Breast epithelium (tissue), 4 donors: ENCODE measurements at regions not wholly inside any gene's neighbourhood (a gene's known extent, or its start where the extent isn't known, plus 50 kb on each side); places are given as distances from the start of the nearest gene placed in this dataset.

Source experiments
- DNase-seq, 2 donors: peaks; one replicate each; pipeline ENCODE4 v3.0.0-alpha.2; 2019; ENCODE audit warnings: low spot score in 2 of 2
- H3K27ac ChIP-seq, 2 donors: fragments of 200-600 bp; sonication (generic) in 1 of 2; one replicate each; pipeline ENCODE4 v1.5.1; 2016 to 2019; ENCODE audit warnings: mild to moderate bottlenecking in 1 of 2
- H3K27me3 ChIP-seq, 2 donors: fragments of 200-600 bp; sonication (generic) in 1 of 2; one replicate each; pipeline versions ENCODE4 v1.5.1 to v1.6.0; 2017 to 2019; ENCODE audit warnings: control low read depth in 1 of 2, mild to moderate bottlenecking in 1 of 2
- H3K36me3 ChIP-seq: fragments of 200-600 bp; one replicate; pipeline ENCODE4 v1.5.1; 2019
- H3K4me1 ChIP-seq, 2 donors: fragments of 200-600 bp; sonication (generic); one replicate each; pipeline ENCODE4 v1.5.1; 2016 to 2019; ENCODE audit warnings: control low read depth in 1 of 2
- H3K4me3 ChIP-seq, 3 donors: fragments of 200-600 bp; sonication (generic); 1 replicate in 2 of 3; 2 replicates in 1 of 3; pipeline ENCODE4 v1.5.1; 2016 to 2019; ENCODE audit warnings: mild to moderate bottlenecking in 3 of 3, moderate library complexity in 2 of 3
- H3K9me3 ChIP-seq, 2 donors: fragments of 200-600 bp; sonication (generic) in 1 of 2; one replicate each; pipeline ENCODE4 v1.5.1; 2016 to 2019; ENCODE audit warnings: control low read depth in 1 of 2
- POLR2A ChIP-seq: fragments of 450-650 bp; IDR thresholded peaks from one replicate; pipeline ENCODE4 v1.6.1; 2016; ENCODE audit warnings: antibody characterized with exemption, mild to moderate bottlenecking, moderate library complexity
- POLR2AphosphoS5 ChIP-seq, 3 donors: sonication (generic); formaldehyde crosslinking; IDR thresholded peaks; one replicate each; pipeline ENCODE4 v1.6.1; 2017; ENCODE audit warnings: antibody characterized with exemption in 3 of 3
- intact Hi-C: fragments of 100-400 bp; cut with DNase I; formaldehyde crosslinking; loops from one replicate; pipeline ENCODE4 v1.15.1; 2023; ENCODE audit warnings: low total_unique reads
- TF ChIP-seq, protein P1 (sequence below), 3 donors: fragments of 450-650 bp; IDR thresholded peaks; one replicate each; pipeline ENCODE4 v1.5.1; 2016 to 2017; ENCODE audit warnings: antibody characterized with exemption in 3 of 3, mild to moderate bottlenecking in 3 of 3, moderate library complexity in 3 of 3

DNA sequence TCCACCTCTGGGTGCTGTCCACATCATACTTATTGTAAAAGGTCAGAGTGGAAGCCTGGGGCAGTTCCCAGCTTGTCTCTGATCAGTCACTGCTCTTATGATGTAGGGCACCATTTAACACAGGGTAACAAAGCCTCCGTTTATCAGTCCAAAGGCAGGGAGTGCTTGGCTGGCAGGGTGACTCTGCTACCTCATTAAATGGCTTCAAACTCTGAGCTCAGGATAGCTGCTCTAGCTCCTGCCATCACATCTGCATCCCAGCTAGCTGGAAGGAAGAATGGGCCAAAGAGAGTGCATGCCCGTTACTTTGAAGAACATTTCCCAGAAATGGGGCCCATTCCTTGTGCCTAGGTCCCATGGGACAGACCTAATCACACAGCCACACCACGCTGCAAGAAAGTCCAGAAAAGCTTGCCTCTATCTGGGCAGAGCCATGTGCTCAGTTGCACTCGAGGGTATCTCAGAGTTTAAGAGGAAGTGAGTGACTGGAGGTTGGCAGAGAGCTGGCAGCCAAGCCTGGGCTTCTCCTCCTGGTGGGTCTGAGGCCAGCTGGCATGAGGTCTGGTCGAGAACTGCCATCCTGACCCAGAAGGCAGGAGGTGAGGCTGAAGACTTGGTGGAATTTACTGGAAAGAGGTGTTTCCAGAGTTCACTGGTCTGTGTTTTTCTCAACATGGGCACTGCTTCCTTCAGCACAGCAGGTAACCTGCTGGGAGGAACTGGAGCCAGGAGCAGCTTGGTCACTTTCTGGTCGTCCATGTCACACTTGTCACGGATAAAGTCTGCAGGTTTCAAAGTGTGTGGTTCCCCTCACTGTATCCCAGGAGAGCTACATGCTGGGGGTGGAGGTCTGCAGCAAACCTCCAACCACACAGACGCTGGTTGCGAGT lies 935.7 kb downstream of the BRD1 start:
- TF ChIP-seq, protein P1, sequence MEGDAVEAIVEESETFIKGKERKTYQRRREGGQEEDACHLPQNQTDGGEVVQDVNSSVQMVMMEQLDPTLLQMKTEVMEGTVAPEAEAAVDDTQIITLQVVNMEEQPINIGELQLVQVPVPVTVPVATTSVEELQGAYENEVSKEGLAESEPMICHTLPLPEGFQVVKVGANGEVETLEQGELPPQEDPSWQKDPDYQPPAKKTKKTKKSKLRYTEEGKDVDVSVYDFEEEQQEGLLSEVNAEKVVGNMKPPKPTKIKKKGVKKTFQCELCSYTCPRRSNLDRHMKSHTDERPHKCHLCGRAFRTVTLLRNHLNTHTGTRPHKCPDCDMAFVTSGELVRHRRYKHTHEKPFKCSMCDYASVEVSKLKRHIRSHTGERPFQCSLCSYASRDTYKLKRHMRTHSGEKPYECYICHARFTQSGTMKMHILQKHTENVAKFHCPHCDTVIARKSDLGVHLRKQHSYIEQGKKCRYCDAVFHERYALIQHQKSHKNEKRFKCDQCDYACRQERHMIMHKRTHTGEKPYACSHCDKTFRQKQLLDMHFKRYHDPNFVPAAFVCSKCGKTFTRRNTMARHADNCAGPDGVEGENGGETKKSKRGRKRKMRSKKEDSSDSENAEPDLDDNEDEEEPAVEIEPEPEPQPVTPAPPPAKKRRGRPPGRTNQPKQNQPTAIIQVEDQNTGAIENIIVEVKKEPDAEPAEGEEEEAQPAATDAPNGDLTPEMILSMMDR (IDR thresholded peaks at IDR 0.05): no peak
- peaks cover 0 to 36% of the 10 kb centered on the region in 2 donors for H3K27me3 ChIP-seq
- no peak overlapping the region for H3K4me3 ChIP-seq
- no peak for DNase-seq
- no peaks in the 10 kb centered on the region for H3K4me1 ChIP-seq
- H3K9me3 ChIP-seq: peaks cover 0 to 7% of the 10 kb centered on the region in 2 donors
- no peak overlapping the region for H3K27ac ChIP-seq
- intact Hi-C loops: no loop called here
- H3K36me3 ChIP-seq: no peaks in the 10 kb centered on the region

DNA sequence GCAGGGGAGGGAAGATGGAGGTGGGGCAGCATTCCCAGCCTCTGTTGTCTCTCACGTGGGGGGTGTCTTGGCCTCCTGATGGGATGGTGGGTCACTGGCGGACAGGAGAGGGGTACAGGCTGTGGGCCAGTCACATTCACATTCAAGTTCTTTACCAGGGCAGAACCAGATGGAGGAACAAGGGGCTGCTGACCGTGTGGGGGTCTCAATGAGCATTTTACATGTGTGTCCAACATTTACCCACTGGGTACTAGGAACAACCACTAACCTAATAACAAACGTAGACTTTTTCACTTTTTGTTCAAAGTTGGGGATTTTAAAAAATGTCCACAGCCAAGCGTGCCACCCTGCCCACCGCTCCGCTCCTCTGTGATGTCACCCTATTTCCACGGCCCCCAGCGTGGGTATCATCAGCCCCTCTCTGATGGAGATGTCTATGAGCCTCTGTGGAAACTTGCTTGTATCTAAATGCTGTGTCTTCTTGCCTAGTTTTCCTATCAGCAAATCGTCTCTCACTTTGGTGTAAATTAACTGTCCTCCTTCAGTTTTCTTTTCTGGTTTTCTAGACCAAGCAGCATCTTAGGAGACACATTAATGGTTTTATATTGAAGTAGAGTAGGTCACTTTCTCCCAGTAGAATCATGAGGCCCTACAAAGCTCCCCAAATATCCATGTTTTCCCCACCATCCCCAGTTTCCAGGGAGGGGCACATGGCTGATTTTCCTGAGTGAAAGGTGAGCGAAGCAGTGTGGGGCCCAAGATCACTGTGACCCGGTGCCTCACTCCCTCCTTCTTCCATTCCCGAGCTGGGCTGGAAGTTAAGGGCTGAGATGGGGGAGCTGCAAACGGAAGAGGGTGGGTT lies 936.7 kb downstream of the BRD1 start:
- Histone ChIP-seq H3K4me3 (no peak overlapping the region), H3K9me3 (peaks cover 0 to 7% of the 10 kb centered on the region in 2 donors), H3K27ac (no peak overlapping the region), H3K4me1 (no peaks in the 10 kb centered on the region), H3K27me3 (peaks cover 0 to 38% of the 10 kb centered on the region in 2 donors), H3K36me3 (no peaks in the 10 kb centered on the region)
- TF ChIP-seq POLR2A (no peak), POLR2AphosphoS5 (IDR thresholded peaks at IDR 0.05) (no peak)
- TF ChIP-seq, protein P1 (IDR thresholded peaks at IDR 0.05): no peak
- intact Hi-C loops: no loop called here
- no peak for DNase-seq

DNA sequence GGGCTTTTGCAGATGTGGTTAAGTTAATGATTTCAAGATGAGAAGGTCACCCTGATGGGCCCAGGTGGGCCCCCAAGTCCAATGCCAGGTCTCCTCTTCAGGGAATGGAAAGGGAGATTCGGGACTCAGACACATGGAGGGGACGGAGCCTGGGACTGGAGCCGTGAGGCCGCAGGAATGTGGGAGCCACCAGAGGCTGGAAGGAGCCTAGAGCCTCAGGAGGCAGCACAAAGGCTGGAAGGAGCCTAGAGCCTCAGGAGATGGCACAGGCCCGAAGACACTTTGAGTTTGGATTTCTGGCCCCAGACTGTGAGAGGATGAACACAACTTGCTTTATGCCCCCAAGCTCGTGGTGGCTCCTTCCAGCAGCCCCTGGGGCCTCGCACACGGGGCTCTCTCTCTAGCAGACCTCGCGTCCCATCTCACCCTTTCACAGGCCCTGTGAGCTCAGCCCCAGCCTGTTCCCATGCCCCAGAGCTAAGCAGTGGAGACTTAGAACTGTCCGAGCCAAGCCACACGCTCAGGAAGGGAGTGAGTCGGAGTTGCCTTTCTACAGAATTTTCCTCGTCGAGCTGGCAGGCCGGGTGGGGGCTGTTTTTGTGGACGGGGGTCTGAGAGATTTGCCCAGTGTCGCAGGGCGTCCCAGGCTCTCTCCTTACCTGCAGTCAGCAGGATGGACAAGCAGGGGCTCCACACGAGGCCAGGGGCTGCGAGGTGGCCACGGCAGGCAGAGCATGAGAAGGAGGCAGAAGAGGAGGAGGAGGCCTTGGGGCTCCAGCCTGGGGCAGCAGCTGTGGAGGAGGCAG lies 937.6 kb downstream of the BRD1 start:
- Histone ChIP-seq H3K27me3 (peaks cover 0 to 38% of the 10 kb centered on the region in 2 donors), H3K36me3 (no peaks in the 10 kb centered on the region), H3K4me1 (no peaks in the 10 kb centered on the region), H3K9me3 (peaks cover 0 to 7% of the 10 kb centered on the region in 2 donors), H3K27ac (no peak overlapping the region), H3K4me3 (no peak overlapping the region)
- DNase-seq: no peak
- TF ChIP-seq POLR2A (no peak), POLR2AphosphoS5 (IDR thresholded peaks at IDR 0.05) (no peak)
- TF ChIP-seq, protein P1 (IDR thresholded peaks at IDR 0.05): no peak
- intact Hi-C loops: no loop called here

DNA sequence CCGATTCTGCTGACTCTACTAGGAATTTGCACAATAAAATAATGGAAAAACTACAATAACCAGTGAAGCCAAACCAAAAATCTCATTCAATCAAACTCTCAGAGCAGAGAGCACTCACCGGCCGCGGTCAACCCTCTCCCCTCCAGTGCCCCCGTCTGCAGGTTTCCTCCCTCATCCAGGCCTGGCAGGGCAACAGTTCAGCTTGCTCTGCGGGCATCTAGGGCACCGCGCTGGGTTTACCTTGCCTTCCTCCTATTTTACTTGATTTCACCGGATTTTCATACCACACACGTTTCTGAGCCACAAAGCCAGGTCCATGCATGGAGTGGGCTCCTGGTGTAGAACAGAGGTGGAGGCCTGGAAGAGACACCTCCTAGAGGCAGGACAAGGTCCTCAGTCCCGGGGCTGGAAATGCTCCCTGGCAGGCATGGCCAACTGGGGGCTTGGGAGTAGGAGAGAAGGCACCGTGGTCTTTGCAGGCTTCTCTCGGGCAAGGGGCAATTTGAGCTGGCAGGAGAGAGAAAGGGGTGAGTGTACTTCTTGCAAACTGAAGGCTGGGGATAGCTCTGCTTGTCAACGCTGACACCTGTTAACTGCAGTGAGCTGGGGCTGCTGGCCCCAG lies 938.4 kb downstream of the BRD1 start:
- DNase-seq: no peak
- H3K27me3 ChIP-seq: peaks cover 0 to 36% of the 10 kb centered on the region in 2 donors
- H3K27ac ChIP-seq: no peak overlapping the region
- H3K36me3 ChIP-seq: no peaks in the 10 kb centered on the region
- peaks cover 0 to 7% of the 10 kb centered on the region in 2 donors for H3K9me3 ChIP-seq
- H3K4me3 ChIP-seq: no peak overlapping the region
- no peak for TF ChIP-seq POLR2AphosphoS5 (IDR thresholded peaks at IDR 0.05)
- no peak for TF ChIP-seq POLR2A
- TF ChIP-seq, protein P1 (IDR thresholded peaks at IDR 0.05): no peak
- no peaks in the 10 kb centered on the region for H3K4me1 ChIP-seq
- intact Hi-C loops: no loop called here
